ENCODE measurements at regions not wholly inside any gene's neighbourhood (a gene's known extent, or its start where the extent isn't known, plus 50 kb on each side); places are given as distances from the start of the nearest gene placed in this dataset.
"Not testable (repeated sequence)": the region's sequence is repeated elsewhere in the genome, so short reads cannot be mapped to it uniquely, and the experiment has no call there.

GRCh38 chr18:45322343-45322742, 292.9 kb upstream of the SLC14A2 start:
- no peak for DNase-seq

GRCh38 chr18:45324101-45324494, 291.2 kb upstream of the SLC14A2 start:
- no peak for DNase-seq

- no peak for DNase-seq
Observed at GRCh38 chr18:45324495-45325113, 290.7 kb upstream of the SLC14A2 start.

- no peak for DNase-seq
Observed at GRCh38 chr18:45325778-45326177, 289.5 kb upstream of the SLC14A2 start.

- no peak for DNase-seq
Observed at GRCh38 chr18:45326505-45326904, 288.8 kb upstream of the SLC14A2 start.

GRCh38 chr18:45328296-45328695, 287.0 kb upstream of the SLC14A2 start:
- DNase-seq: no peak

- no peak for DNase-seq
Observed at GRCh38 chr18:45328811-45329210, 286.5 kb upstream of the SLC14A2 start.

GRCh38 chr18:45329316-45329715, 286.0 kb upstream of the SLC14A2 start:
- no peak for DNase-seq

GRCh38 chr18:45330170-45330594, 285.1 kb upstream of the SLC14A2 start:
- DNase-seq: no peak

- no peak for DNase-seq
Observed at GRCh38 chr18:45332871-45333270, 282.4 kb upstream of the SLC14A2 start.

- no peak for DNase-seq
Observed at GRCh38 chr18:45334191-45334590, 281.1 kb upstream of the SLC14A2 start.

- no peak for DNase-seq
Observed at GRCh38 chr18:45335282-45336043, 279.8 kb upstream of the SLC14A2 start.

GRCh38 chr18:45336448-45336847, 278.8 kb upstream of the SLC14A2 start:
- no peak for DNase-seq

GRCh38 chr18:45337477-45337876, 277.8 kb upstream of the SLC14A2 start:
- DNase-seq: no peak

GRCh38 chr18:45339810-45340550, 275.3 kb upstream of the SLC14A2 start:
- DNase-seq: no peak

- DNase-seq: no peak
Observed at GRCh38 chr18:45340884-45341283, 274.4 kb upstream of the SLC14A2 start.

- DNase-seq: no peak
Observed at GRCh38 chr18:45341454-45341853, 273.8 kb upstream of the SLC14A2 start.

GRCh38 chr18:45342166-45342565, 273.1 kb upstream of the SLC14A2 start:
- DNase-seq: no peak

- no peak for DNase-seq
Observed at GRCh38 chr18:45342653-45343052, 272.6 kb upstream of the SLC14A2 start.

GRCh38 chr18:45343365-45343764, 271.9 kb upstream of the SLC14A2 start:
- no peak for DNase-seq

GRCh38 chr18:45344680-45345079, 270.6 kb upstream of the SLC14A2 start:
- DNase-seq: not testable (repeated sequence)

GRCh38 chr18:45349019-45349418, 266.3 kb upstream of the SLC14A2 start:
- no peak for DNase-seq

- no peak for DNase-seq
Observed at GRCh38 chr18:45349467-45349866, 265.8 kb upstream of the SLC14A2 start.
